Vagina (tissue), 2 donors: ENCODE measurements at regions not wholly inside any gene's neighbourhood (a gene's known extent, or its start where the extent isn't known, plus 50 kb on each side); places are given as distances from the start of the nearest gene placed in this dataset.

ENCODE experiments used
- DNase-seq, 2 donors: peaks; one replicate each; pipeline ENCODE4 v3.0.0-alpha.2; 2017; ENCODE audit errors: extremely low spot score in 2 of 2
- H3K27ac ChIP-seq: fragments of 200-600 bp; sonication (generic); one replicate; pipeline ENCODE4 v1.5.1; 2019
- H3K27me3 ChIP-seq: fragments of 200-600 bp; sonication (generic); one replicate; pipeline ENCODE4 v1.5.1; 2019
- H3K36me3 ChIP-seq, 2 donors: fragments of 200-600 bp; sonication (generic); one replicate each; pipeline ENCODE4 v1.5.1; 2017 to 2019
- H3K4me1 ChIP-seq: fragments of 200-600 bp; sonication (generic); one replicate; pipeline ENCODE4 v1.5.1; 2019
- H3K4me3 ChIP-seq, 2 donors: fragments of 200-600 bp; sonication (generic); 1 replicate in 1 of 2; 2 replicates in 1 of 2; pipeline ENCODE4 v1.5.1; 2016 to 2019
- H3K9me3 ChIP-seq: fragments of 200-600 bp; sonication (generic); one replicate; pipeline ENCODE4 v1.5.1; 2019
- CTCF ChIP-seq, 3 experiments: fragments of 450-650 bp in 2 of 3; fragments of 200-600 bp in 1 of 3; sonication (generic) in 1 of 3; IDR thresholded peaks; one replicate each; pipeline ENCODE4 v1.5.1; 2017 to 2019; ENCODE audit warnings: antibody characterized with exemption in 3 of 3, mild to moderate bottlenecking in 2 of 3, moderate library complexity in 2 of 3
- POLR2A ChIP-seq, 2 donors: fragments of 450-650 bp; IDR thresholded peaks; one replicate each; pipeline ENCODE4 v1.6.1; 2017; ENCODE audit warnings: antibody characterized with exemption in 2 of 2, mild to moderate bottlenecking in 2 of 2, moderate library complexity in 2 of 2
- POLR2AphosphoS5 ChIP-seq, 2 donors: sonication (generic); formaldehyde crosslinking; IDR thresholded peaks; one replicate each; pipeline ENCODE4 v1.9.0; 2017; ENCODE audit warnings: antibody characterized with exemption in 2 of 2, mild to moderate bottlenecking in 2 of 2, low read depth in 1 of 2; ENCODE audit not compliant: insufficient read depth in 1 of 2
- intact Hi-C: fragments of 100-400 bp; cut with DNase I; formaldehyde crosslinking; loops from one replicate; pipeline ENCODE4 v1.15.1; 2023

GRCh38 chr6:139510040-139510790 lies 135.8 kb upstream of the CITED2 start:
- no peak overlapping the region for H3K27ac ChIP-seq
- no peak for TF ChIP-seq POLR2AphosphoS5 (IDR thresholded peaks at IDR 0.05; ENCODE audit: insufficient read depth in 1 of 2, low read depth in 1 of 2)
- no peak for TF ChIP-seq POLR2A (IDR thresholded peaks at IDR 0.05)
- no peak for TF ChIP-seq CTCF (IDR thresholded peaks at IDR 0.05)
- H3K4me1 ChIP-seq = peaks cover 10% of the 10 kb centered on the region
- intact Hi-C loops = no loop called here
- no peaks in the 10 kb centered on the region for H3K9me3 ChIP-seq
- no peaks in the 10 kb centered on the region for H3K36me3 ChIP-seq
- no peak for DNase-seq
- H3K27me3 ChIP-seq = no peaks in the 10 kb centered on the region
- no peak overlapping the region for H3K4me3 ChIP-seq

GRCh38 chr6:139509167-139509566 lies 134.7 kb upstream of the CITED2 start:
- intact Hi-C loops = no loop called here
- Histone ChIP-seq H3K27ac (no peak overlapping the region), H3K27me3 (no peaks in the 10 kb centered on the region), H3K4me1 (peaks cover 10% of the 10 kb centered on the region), H3K36me3 (no peaks in the 10 kb centered on the region), H3K9me3 (no peaks in the 10 kb centered on the region), H3K4me3 (no peak overlapping the region)
- no peak for DNase-seq
- TF ChIP-seq POLR2A (IDR thresholded peaks at IDR 0.05) = no peak
- no peak for TF ChIP-seq CTCF (IDR thresholded peaks at IDR 0.05)
- TF ChIP-seq POLR2AphosphoS5 (IDR thresholded peaks at IDR 0.05; ENCODE audit: insufficient read depth in 1 of 2, low read depth in 1 of 2) = no peak

GRCh38 chr6:139508576-139508975 lies 134.1 kb upstream of the CITED2 start:
- DNase-seq = no peak
- TF ChIP-seq POLR2AphosphoS5 (IDR thresholded peaks at IDR 0.05; ENCODE audit: insufficient read depth in 1 of 2, low read depth in 1 of 2) = no peak
- TF ChIP-seq POLR2A (IDR thresholded peaks at IDR 0.05) = no peak
- Histone ChIP-seq H3K4me1 (peaks cover 10% of the 10 kb centered on the region), H3K27me3 (no peaks in the 10 kb centered on the region), H3K36me3 (no peaks in the 10 kb centered on the region), H3K9me3 (no peaks in the 10 kb centered on the region), H3K27ac (no peak overlapping the region), H3K4me3 (no peak overlapping the region)
- intact Hi-C loops = no loop called here

DNA sequence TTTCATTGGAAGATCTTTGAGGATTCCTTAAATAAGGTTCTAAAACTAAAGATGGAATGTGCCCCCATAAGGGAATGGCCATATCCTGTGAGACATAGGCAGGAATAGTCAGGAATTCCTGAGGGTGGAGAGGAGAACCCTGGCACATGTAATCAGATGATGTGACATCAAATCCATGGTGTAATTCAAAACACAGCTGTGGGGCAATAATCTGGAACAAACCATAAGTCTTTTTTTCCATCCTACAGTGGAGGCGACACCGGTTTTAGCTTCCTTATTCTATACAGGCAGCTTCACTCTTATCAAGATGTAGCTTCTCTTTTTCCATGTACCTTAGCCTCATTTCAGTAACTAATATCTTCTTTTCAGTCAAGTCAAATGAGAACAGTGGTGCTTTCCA lies 133.6 kb upstream of the CITED2 start:
- no peaks in the 10 kb centered on the region for H3K9me3 ChIP-seq
- intact Hi-C loops = no loop called here
- H3K4me1 ChIP-seq = peaks cover 10% of the 10 kb centered on the region
- no peak overlapping the region for H3K27ac ChIP-seq
- H3K27me3 ChIP-seq = no peaks in the 10 kb centered on the region
- TF ChIP-seq POLR2A (IDR thresholded peaks at IDR 0.05) (no peak), POLR2AphosphoS5 (IDR thresholded peaks at IDR 0.05; ENCODE audit: insufficient read depth in 1 of 2, low read depth in 1 of 2) (no peak), CTCF (IDR thresholded peaks at IDR 0.05) (no peak)
- DNase-seq = no peak
- H3K4me3 ChIP-seq = no peak overlapping the region
- no peaks in the 10 kb centered on the region for H3K36me3 ChIP-seq

DNA sequence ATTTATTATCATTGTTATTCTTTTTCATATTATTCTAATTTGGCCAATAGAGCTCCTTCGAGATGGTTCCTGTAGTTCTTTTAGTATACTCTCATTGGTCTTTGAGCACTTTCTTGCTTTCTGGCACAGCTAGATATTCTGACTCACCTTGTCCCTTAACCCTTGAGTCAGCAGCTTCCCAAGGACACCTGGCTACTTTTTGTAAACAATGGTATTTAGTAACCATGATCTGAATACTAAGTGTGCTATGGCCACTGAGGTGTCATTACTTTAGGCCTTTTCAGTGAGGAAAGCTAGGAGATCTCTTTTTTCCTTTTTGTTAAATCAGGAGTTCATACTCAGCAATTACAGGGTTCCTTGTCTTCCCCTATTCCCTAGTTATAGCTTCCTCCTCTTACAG lies 126.5 kb upstream of the CITED2 start:
- H3K36me3 ChIP-seq = no peaks in the 10 kb centered on the region
- TF ChIP-seq POLR2A (IDR thresholded peaks at IDR 0.05) (no peak), POLR2AphosphoS5 (IDR thresholded peaks at IDR 0.05; ENCODE audit: insufficient read depth in 1 of 2, low read depth in 1 of 2) (no peak)
- intact Hi-C loops = no loop called here

DNA sequence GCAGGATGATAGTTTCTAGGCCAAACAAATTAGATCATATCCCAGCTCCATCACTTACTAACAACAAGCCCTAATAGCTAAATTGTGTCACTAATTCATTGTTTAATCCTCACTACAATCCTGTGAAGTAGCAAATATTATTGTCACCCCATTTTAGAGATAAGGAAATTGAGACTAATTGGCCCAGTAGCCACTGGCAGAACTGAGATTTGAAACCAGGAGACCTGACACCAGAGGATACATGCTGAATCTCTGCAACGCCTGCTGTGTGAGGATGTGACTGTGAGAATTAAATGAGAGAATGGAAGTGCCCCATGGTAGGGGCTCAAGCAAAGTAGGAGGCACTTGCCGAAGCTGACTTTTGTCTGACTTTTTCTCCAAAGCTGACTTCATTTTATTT lies 124.3 kb upstream of the CITED2 start:
- Histone ChIP-seq H3K27me3 (no peaks in the 10 kb centered on the region), H3K36me3 (no peaks in the 10 kb centered on the region), H3K9me3 (no peaks in the 10 kb centered on the region), H3K4me1 (no peaks in the 10 kb centered on the region), H3K4me3 (no peak overlapping the region), H3K27ac (no peak overlapping the region)
- TF ChIP-seq CTCF (IDR thresholded peaks at IDR 0.05) (no peak), POLR2AphosphoS5 (IDR thresholded peaks at IDR 0.05; ENCODE audit: insufficient read depth in 1 of 2, low read depth in 1 of 2) (no peak), POLR2A (IDR thresholded peaks at IDR 0.05) (no peak)
- intact Hi-C loops = no loop called here
- DNase-seq = no peak

More for the DNA sequence above, 126.5 kb upstream of the CITED2 start:
- no peak for DNase-seq
- H3K4me1 ChIP-seq = no peaks in the 10 kb centered on the region
- no peaks in the 10 kb centered on the region for H3K9me3 ChIP-seq
- H3K4me3 ChIP-seq = no peak overlapping the region
- no peaks in the 10 kb centered on the region for H3K27me3 ChIP-seq
- no peak overlapping the region for H3K27ac ChIP-seq
